ENCODE measurements at regions not wholly inside any gene's neighbourhood (a gene's known extent, or its start where the extent isn't known, plus 50 kb on each side); places are given as distances from the start of the nearest gene placed in this dataset.
"Not testable (repeated sequence)": the region's sequence is repeated elsewhere in the genome, so short reads cannot be mapped to it uniquely, and the experiment has no call there.

GRCh38 chr1:94362466-94363058 is 55.6 kb upstream of the ABCD3 start:
- peak; percentile 64 for DNase-seq

- DNase-seq = no peak
These were observed 59.3 kb upstream of the ABCD3 start for GRCh38 chr1:94358630-94359599.

- no peak for DNase-seq
These were observed 60.5 kb upstream of the ABCD3 start for GRCh38 chr1:94357661-94358060.

- DNase-seq = no peak
These were observed 62.7 kb upstream of the ABCD3 start for GRCh38 chr1:94355485-94355980.

- no peak for DNase-seq
These were observed 66.7 kb upstream of the ABCD3 start for GRCh38 chr1:94351481-94351880.

- DNase-seq = no peak
These were observed 67.8 kb upstream of the ABCD3 start for GRCh38 chr1:94350350-94350924.

- no peak for DNase-seq
These were observed 68.3 kb upstream of the ABCD3 start for GRCh38 chr1:94349853-94350252.

- not testable (repeated sequence) for DNase-seq
These were observed 69.8 kb upstream of the ABCD3 start for GRCh38 chr1:94348386-94348785.

GRCh38 chr1:94345148-94345721 is 73.0 kb upstream of the ABCD3 start:
- no peak for DNase-seq

GRCh38 chr1:94342416-94342815 is 75.8 kb upstream of the ABCD3 start:
- no peak for DNase-seq

GRCh38 chr1:94339206-94339927 is 78.8 kb upstream of the ABCD3 start:
- no peak for DNase-seq

- no peak for DNase-seq
These were observed 81.2 kb upstream of the ABCD3 start for GRCh38 chr1:94336991-94337390.

GRCh38 chr1:94335950-94336349 is 82.2 kb upstream of the ABCD3 start:
- DNase-seq = peak; percentile 92

GRCh38 chr1:94335447-94335846 is 82.7 kb upstream of the ABCD3 start:
- no peak for DNase-seq

GRCh38 chr1:94334764-94335163 is 83.4 kb upstream of the ABCD3 start:
- DNase-seq = no peak

- peak; percentile 33 for DNase-seq
These were observed 85.2 kb upstream of the ABCD3 start for GRCh38 chr1:94332952-94333351.

GRCh38 chr1:94332516-94332915 is 85.7 kb upstream of the ABCD3 start:
- no peak for DNase-seq

GRCh38 chr1:94329986-94330385 is 88.2 kb upstream of the ABCD3 start:
- DNase-seq = peak; percentile 58

GRCh38 chr1:94329276-94329675 is 88.9 kb upstream of the ABCD3 start:
- no peak for DNase-seq

- DNase-seq = peak; percentile 62
These were observed 89.8 kb upstream of the ARHGAP29 start for GRCh38 chr1:94327001-94327690.

- no peak for DNase-seq
These were observed 88.9 kb upstream of the ARHGAP29 start for GRCh38 chr1:94326329-94326728.

Measured in fibroblast of skin of scalp (primary cell).